HEK293 (cell line): ENCODE measurements at regions not wholly inside any gene's neighbourhood (a gene's known extent, or its start where the extent isn't known, plus 50 kb on each side); places are given as distances from the start of the nearest gene placed in this dataset.

Experiments used
- CTCF ChIA-PET: fragments of 350-600 bp; formaldehyde crosslinking; extraction: SDS; loops from one replicate; lab custom pipeline; 2021; ENCODE audit warnings: antibody characterized with exemption; lab: Yijun Ruan, JAX
- POLR2A ChIA-PET: fragments of 300-600 bp; formaldehyde crosslinking; extraction: SDS; loops from one replicate; lab custom pipeline; 2020; ENCODE audit warnings: antibody characterized with exemption, inconsistent platforms; lab: Yijun Ruan, JAX
- H3K27ac ChIP-seq: fragments of 200-500 bp; sonication (Bioruptor generic); 2 replicates; pipeline ENCODE4 v1.5.1; 2014; ENCODE audit warnings: low read depth, low read length, control low read depth, inconsistent platforms; ENCODE audit errors: extremely low read depth
- H3K36me3 ChIP-seq, 2 experiments: fragments of 200-500 bp in 1 of 2; sonication (Bioruptor generic) in 1 of 2; 1 replicate in 1 of 2; 2 replicates in 1 of 2; pipeline ENCODE4 v1.5.1; 2014 to 2017; ENCODE audit warnings: inconsistent platforms in 2 of 2, low read length in 2 of 2; ENCODE audit not compliant: control insufficient read depth in 2 of 2, insufficient read depth in 1 of 2
- H3K4me1 ChIP-seq: fragments of 200-500 bp; sonication (Bioruptor generic); 2 replicates; pipeline ENCODE4 v1.5.1; 2014; ENCODE audit warnings: mild to moderate bottlenecking, low read length, inconsistent platforms; ENCODE audit not compliant: control insufficient read depth, insufficient read depth
- H3K4me3 ChIP-seq: 2 replicates; pipeline ENCODE4 v1.5.1; 2011; ENCODE audit warnings: low read depth, mild to moderate bottlenecking, control low read depth, low read length, moderate library complexity
- H3K9me3 ChIP-seq: fragments of 200-500 bp; sonication (Bioruptor generic); 2 replicates; pipeline ENCODE4 v1.5.1; 2014; ENCODE audit warnings: low read depth, low read length, inconsistent platforms; ENCODE audit not compliant: control insufficient read depth, insufficient read depth
- BCL11B ChIP-seq: fragments of 450-650 bp; formaldehyde crosslinking; IDR thresholded peaks from 2 replicates; pipeline ENCODE4 v1.5.1; 2016; ENCODE audit warnings: low read depth, missing biosample characterization, missing genetic modification characterization
- MZF1 ChIP-seq: fragments of 450-650 bp; formaldehyde crosslinking; IDR thresholded peaks from 2 replicates; pipeline ENCODE4 v1.5.1; 2017; ENCODE audit warnings: missing biosample characterization, missing genetic modification characterization, borderline replicate concordance
- ZBTB21 ChIP-seq: fragments of 450-650 bp; formaldehyde crosslinking; IDR thresholded peaks from 2 replicates; pipeline ENCODE4 v1.5.1; 2017; ENCODE audit warnings: missing biosample characterization, missing genetic modification characterization
- ZNF121 ChIP-seq: fragments of 450-650 bp; formaldehyde crosslinking; IDR thresholded peaks from 2 replicates; pipeline ENCODE4 v1.5.1; 2016; ENCODE audit warnings: missing biosample characterization, missing genetic modification characterization
- ZNF138 ChIP-seq: fragments of 450-650 bp; formaldehyde crosslinking; IDR thresholded peaks from 2 replicates; pipeline ENCODE4 v1.5.1; 2016; ENCODE audit warnings: missing biosample characterization, missing genetic modification characterization, borderline replicate concordance
- ZNF155 ChIP-seq: fragments of 450-650 bp; formaldehyde crosslinking; IDR thresholded peaks from 2 replicates; pipeline ENCODE4 v1.5.1; 2016; ENCODE audit warnings: missing biosample characterization, missing genetic modification characterization
- ZNF202 ChIP-seq: fragments of 450-650 bp; formaldehyde crosslinking; IDR thresholded peaks from 2 replicates; pipeline ENCODE4 v1.5.1; 2016; ENCODE audit warnings: missing biosample characterization, missing genetic modification characterization, borderline replicate concordance
- ZNF335 ChIP-seq: fragments of 450-650 bp; formaldehyde crosslinking; conservative IDR thresholded peaks from 2 replicates; pipeline ENCODE4 v1.5.1; 2016; ENCODE audit warnings: missing biosample characterization, missing genetic modification characterization
- ZNF48 ChIP-seq: fragments of 450-650 bp; formaldehyde crosslinking; IDR thresholded peaks from 2 replicates; pipeline ENCODE4 v1.5.1; 2016; ENCODE audit warnings: missing biosample characterization, missing genetic modification characterization
- ZNF510 ChIP-seq: fragments of 450-650 bp; formaldehyde crosslinking; IDR thresholded peaks from 2 replicates; pipeline ENCODE4 v1.5.1; 2018; ENCODE audit warnings: mild to moderate bottlenecking, missing genetic modification characterization, missing biosample characterization; ENCODE audit not compliant: insufficient replicate concordance
- ZNF658 ChIP-seq: fragments of 450-650 bp; formaldehyde crosslinking; IDR thresholded peaks from 2 replicates; pipeline ENCODE4; 2016; ENCODE audit warnings: missing biosample characterization, missing genetic modification characterization
- ZNF830 ChIP-seq: fragments of 450-650 bp; IDR thresholded peaks from 2 replicates; pipeline ENCODE4 v1.5.0; 2018; ENCODE audit warnings: missing biosample characterization, missing genetic modification characterization, low read depth, mild to moderate bottlenecking, moderate library complexity
- TF ChIP-seq, protein P1 (sequence below): fragments of 450-650 bp; formaldehyde crosslinking; IDR thresholded peaks from 2 replicates; pipeline ENCODE4 v1.5.1; 2016; ENCODE audit warnings: missing biosample characterization, missing genetic modification characterization
- TF ChIP-seq, protein P2 (sequence below): fragments of 450-650 bp; formaldehyde crosslinking; conservative IDR thresholded peaks from 2 replicates; pipeline ENCODE4 v1.5.1; 2016; ENCODE audit warnings: low read depth, missing biosample characterization, missing genetic modification characterization
- TF ChIP-seq, protein P3 (sequence below): fragments of 450-650 bp; formaldehyde crosslinking; IDR thresholded peaks from 2 replicates; pipeline ENCODE4 v1.5.1; 2017; ENCODE audit warnings: missing biosample characterization, missing genetic modification characterization

DNA sequence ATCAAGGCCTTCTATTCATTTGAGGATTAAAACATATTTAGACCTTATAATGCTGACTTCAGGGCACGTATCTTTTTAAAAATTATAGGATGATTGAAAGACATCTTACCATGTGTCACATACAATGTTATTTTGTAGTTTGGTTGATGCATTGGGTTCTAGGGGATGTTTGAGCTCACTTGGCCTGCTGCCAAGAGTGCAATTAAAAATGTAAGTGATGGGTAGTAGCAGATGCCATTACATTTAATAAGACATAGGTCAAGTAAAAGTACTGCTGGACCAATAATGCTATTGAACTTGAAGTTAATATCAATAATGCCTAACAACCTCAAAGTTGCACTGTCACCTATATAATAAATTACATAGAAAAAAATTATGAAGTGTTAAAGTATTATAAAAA lies 616.5 kb upstream of the RGS18 start (continued):
- TF ChIP-seq, protein P1, sequence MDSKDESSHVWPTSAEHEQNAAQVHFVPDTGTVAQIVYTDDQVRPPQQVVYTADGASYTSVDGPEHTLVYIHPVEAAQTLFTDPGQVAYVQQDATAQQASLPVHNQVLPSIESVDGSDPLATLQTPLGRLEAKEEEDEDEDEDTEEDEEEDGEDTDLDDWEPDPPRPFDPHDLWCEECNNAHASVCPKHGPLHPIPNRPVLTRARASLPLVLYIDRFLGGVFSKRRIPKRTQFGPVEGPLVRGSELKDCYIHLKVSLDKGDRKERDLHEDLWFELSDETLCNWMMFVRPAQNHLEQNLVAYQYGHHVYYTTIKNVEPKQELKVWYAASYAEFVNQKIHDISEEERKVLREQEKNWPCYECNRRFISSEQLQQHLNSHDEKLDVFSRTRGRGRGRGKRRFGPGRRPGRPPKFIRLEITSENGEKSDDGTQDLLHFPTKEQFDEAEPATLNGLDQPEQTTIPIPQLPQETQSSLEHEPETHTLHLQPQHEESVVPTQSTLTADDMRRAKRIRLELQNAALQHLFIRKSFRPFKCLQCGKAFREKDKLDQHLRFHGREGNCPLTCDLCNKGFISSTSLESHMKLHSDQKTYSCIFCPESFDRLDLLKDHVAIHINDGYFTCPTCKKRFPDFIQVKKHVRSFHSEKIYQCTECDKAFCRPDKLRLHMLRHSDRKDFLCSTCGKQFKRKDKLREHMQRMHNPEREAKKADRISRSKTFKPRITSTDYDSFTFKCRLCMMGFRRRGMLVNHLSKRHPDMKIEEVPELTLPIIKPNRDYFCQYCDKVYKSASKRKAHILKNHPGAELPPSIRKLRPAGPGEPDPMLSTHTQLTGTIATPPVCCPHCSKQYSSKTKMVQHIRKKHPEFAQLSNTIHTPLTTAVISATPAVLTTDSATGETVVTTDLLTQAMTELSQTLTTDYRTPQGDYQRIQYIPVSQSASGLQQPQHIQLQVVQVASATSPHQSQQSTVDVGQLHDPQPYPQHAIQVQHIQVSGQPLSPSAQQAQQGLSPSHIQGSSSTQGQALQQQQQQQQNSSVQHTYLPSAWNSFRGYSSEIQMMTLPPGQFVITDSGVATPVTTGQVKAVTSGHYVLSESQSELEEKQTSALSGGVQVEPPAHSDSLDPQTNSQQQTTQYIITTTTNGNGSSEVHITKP (tag by site-specific recombination), result no peak
- TF ChIP-seq ZNF138 (tag by site-specific recombination), result no peak
- no peak for TF ChIP-seq BCL11B (tag by site-specific recombination)
- TF ChIP-seq ZNF121 (tag by site-specific recombination), result no peak
- TF ChIP-seq, protein P2, sequence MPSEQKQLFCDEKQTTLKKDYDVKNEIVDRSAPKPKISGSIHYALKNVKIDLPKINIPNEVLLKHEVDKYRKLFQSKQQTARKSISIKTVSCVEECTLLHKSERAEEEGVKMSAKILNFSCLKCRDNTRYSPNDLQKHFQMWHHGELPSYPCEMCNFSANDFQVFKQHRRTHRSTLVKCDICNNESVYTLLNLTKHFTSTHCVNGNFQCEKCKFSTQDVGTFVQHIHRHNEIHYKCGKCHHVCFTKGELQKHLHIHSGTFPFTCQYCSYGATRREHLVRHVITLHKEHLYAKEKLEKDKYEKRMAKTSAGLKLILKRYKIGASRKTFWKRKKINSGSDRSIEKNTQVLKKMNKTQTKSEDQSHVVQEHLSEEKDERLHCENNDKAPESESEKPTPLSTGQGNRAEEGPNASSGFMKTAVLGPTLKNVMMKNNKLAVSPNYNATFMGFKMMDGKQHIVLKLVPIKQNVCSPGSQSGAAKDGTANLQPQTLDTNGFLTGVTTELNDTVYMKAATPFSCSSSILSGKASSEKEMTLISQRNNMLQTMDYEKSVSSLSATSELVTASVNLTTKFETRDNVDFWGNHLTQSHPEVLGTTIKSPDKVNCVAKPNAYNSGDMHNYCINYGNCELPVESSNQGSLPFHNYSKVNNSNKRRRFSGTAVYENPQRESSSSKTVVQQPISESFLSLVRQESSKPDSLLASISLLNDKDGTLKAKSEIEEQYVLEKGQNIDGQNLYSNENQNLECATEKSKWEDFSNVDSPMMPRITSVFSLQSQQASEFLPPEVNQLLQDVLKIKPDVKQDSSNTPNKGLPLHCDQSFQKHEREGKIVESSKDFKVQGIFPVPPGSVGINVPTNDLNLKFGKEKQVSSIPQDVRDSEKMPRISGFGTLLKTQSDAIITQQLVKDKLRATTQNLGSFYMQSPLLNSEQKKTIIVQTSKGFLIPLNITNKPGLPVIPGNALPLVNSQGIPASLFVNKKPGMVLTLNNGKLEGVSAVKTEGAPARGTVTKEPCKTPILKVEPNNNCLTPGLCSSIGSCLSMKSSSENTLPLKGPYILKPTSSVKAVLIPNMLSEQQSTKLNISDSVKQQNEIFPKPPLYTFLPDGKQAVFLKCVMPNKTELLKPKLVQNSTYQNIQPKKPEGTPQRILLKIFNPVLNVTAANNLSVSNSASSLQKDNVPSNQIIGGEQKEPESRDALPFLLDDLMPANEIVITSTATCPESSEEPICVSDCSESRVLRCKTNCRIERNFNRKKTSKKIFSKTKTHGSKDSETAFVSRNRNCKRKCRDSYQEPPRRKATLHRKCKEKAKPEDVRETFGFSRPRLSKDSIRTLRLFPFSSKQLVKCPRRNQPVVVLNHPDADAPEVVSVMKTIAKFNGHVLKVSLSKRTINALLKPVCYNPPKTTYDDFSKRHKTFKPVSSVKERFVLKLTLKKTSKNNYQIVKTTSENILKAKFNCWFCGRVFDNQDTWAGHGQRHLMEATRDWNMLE (tag by site-specific recombination), result no peak
- no peak for TF ChIP-seq ZNF510 (tag by site-specific recombination)

DNA sequence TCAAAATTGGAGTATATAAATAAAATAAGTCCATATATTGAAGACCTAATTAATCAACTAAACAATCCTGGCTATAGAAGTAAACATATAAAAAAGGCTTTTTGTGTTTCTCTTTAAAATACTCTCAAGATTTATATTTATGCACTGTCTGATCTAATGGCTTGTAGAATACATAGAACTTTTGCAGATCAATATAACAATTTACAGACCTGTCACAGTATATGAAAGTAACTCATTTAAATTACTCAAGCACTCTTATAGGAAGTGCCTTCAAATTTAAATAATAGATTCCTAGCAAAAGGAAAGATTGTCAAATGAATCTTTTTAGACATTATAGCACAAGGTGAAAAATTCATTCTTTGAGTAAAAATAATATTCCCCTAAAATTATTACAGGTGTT lies 615.8 kb upstream of the RGS18 start:
- H3K9me3 ChIP-seq, result no peaks in the 10 kb centered on the region
- no peak for TF ChIP-seq ZBTB21 (tag by site-specific recombination)
- TF ChIP-seq MZF1 (tag by site-specific recombination), result no peak
- no peak for TF ChIP-seq ZNF830 (tag by site-specific recombination)
- TF ChIP-seq, protein P3, sequence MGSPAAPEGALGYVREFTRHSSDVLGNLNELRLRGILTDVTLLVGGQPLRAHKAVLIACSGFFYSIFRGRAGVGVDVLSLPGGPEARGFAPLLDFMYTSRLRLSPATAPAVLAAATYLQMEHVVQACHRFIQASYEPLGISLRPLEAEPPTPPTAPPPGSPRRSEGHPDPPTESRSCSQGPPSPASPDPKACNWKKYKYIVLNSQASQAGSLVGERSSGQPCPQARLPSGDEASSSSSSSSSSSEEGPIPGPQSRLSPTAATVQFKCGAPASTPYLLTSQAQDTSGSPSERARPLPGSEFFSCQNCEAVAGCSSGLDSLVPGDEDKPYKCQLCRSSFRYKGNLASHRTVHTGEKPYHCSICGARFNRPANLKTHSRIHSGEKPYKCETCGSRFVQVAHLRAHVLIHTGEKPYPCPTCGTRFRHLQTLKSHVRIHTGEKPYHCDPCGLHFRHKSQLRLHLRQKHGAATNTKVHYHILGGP, result no peak
- no peak for TF ChIP-seq ZNF202 (tag by site-specific recombination)
- no peak for TF ChIP-seq ZNF155 (tag by site-specific recombination)
- no peak for TF ChIP-seq ZNF335 (tag by site-specific recombination)
- TF ChIP-seq ZNF658 (tag by site-specific recombination), result no peak
- TF ChIP-seq ZNF48 (tag by site-specific recombination), result no peak
- TF ChIP-seq, all 188 proteins: peak for 0
- no peaks in the 10 kb centered on the region for H3K36me3 ChIP-seq
- ChIA-PET POLR2A (no interaction called here), CTCF (no interaction called here)
- H3K4me1 ChIP-seq, result no peaks in the 10 kb centered on the region
- no peak overlapping the region for H3K4me3 ChIP-seq
- no peak overlapping the region for H3K27ac ChIP-seq
